ENCODE measurements at regions not wholly inside any gene's neighbourhood (a gene's known extent, or its start where the extent isn't known, plus 50 kb on each side); places are given as distances from the start of the nearest gene placed in this dataset.
"Not testable (repeated sequence)": the region's sequence is repeated elsewhere in the genome, so short reads cannot be mapped to it uniquely, and the experiment has no call there.

- no peaks in the 10 kb centered on the region for H3F3A ChIP-seq (ENCODE audit: control insufficient read depth, insufficient read depth)
- H3K79me2 ChIP-seq (ENCODE audit: control insufficient read depth, low read length) = no peaks in the 10 kb centered on the region
- H4K20me1 ChIP-seq (ENCODE audit: control insufficient read depth, insufficient read depth, low read depth, low read length) = no peaks in the 10 kb centered on the region
- H3K4me2 ChIP-seq (ENCODE audit: low read length) = no peak overlapping the region
- TF ChIP-seq CTCF (IDR thresholded peaks at IDR 0.05; ENCODE audit: low read depth, low read length, poor library complexity, severe bottlenecking) (no peak), EZH2phosphoT487 (IDR thresholded peaks at IDR 0.05; ENCODE audit: borderline replicate concordance, low read length) (no peak)
- H3K9me2 ChIP-seq (replicated peaks; ENCODE audit: control insufficient read depth, low read length) = no peaks in the 10 kb centered on the region
- no peaks in the 10 kb centered on the region for H3K27me3 ChIP-seq (ENCODE audit: control insufficient read depth, low read length)
- no peak overlapping the region for H3K4me3 ChIP-seq (ENCODE audit: low read length)
- no peaks in the 10 kb centered on the region for H3K4me1 ChIP-seq (ENCODE audit: control insufficient read depth, low read length)
- no peaks in the 10 kb centered on the region for H3K36me3 ChIP-seq (ENCODE audit: control insufficient read depth, low read length)
- no peak overlapping the region for H3K27ac ChIP-seq (ENCODE audit: low read depth, low read length)
- H3K9me3 ChIP-seq (ENCODE audit: control insufficient read depth, insufficient read depth, low read length) = no peaks in the 10 kb centered on the region
Measured at GRCh38 chr3:177906578-177907229, 629.5 kb upstream of the KCNMB2 start.

DNA sequence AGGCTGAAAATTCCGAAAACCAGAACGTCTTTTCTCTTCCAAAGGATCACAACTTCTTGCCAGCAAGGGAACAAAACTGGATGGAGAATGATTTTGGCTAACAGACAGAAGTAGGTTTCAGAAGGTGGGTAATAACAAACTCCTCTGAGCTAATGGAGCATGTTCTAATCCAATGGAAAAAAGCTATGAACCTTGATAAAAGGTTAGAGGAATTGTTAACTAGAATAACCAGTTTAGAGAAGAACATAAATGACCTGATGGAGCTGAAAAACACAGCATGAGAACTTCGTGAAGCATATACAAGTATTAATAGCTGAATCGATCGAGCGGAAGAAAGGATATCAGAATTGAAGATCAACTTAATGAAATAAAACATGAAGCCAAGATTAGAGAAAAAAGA is 626.7 kb upstream of the KCNMB2 start:
- not testable (repeated sequence) for H3K4me1 ChIP-seq (ENCODE audit: control insufficient read depth, low read length); H3K9me3 ChIP-seq (ENCODE audit: control insufficient read depth, insufficient read depth, low read length); H3K36me3 ChIP-seq (ENCODE audit: control insufficient read depth, low read length); H3K27me3 ChIP-seq (ENCODE audit: control insufficient read depth, low read length); H3K79me2 ChIP-seq (ENCODE audit: control insufficient read depth, low read length); H3K4me3 ChIP-seq (ENCODE audit: low read length); H4K20me1 ChIP-seq (ENCODE audit: control insufficient read depth, insufficient read depth, low read depth, low read length); H3F3A ChIP-seq (ENCODE audit: control insufficient read depth, insufficient read depth); H3K9me2 ChIP-seq (replicated peaks; ENCODE audit: control insufficient read depth, low read length); H3K4me2 ChIP-seq (ENCODE audit: low read length); H3K27ac ChIP-seq (ENCODE audit: low read depth, low read length)

DNA sequence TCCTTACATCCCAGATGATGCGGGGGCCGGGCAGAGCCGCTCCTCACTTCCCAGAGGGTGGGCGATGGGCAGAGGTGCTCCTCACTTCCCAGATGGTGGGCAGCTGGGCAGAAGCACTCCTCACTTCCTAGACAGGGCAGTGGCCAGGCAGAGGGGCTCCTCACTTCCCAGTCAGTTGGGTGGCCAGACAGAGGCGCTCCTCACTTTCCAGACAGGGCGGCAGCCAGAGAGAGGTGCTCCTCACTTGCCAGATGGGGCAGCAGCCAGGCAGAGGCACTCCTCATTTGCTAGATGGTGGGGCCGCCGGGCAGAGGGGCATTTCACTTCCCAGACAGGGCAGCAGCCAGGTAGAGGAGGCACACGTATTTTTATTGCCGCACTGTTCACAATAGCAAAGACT is 622.0 kb upstream of the KCNMB2 start:
- Histone ChIP-seq H3K4me1 (ENCODE audit: control insufficient read depth, low read length) (no peaks in the 10 kb centered on the region), H3K9me3 (ENCODE audit: control insufficient read depth, insufficient read depth, low read length) (no peaks in the 10 kb centered on the region), H3K4me2 (ENCODE audit: low read length) (no peak overlapping the region), H3K36me3 (ENCODE audit: control insufficient read depth, low read length) (no peaks in the 10 kb centered on the region), H3K27me3 (ENCODE audit: control insufficient read depth, low read length) (no peaks in the 10 kb centered on the region), H4K20me1 (ENCODE audit: control insufficient read depth, insufficient read depth, low read depth, low read length) (no peaks in the 10 kb centered on the region), H3K27ac (ENCODE audit: low read depth, low read length) (no peak overlapping the region), H3K9me2 (replicated peaks; ENCODE audit: control insufficient read depth, low read length) (no peaks in the 10 kb centered on the region), H3F3A (ENCODE audit: control insufficient read depth, insufficient read depth) (no peaks in the 10 kb centered on the region), H3K79me2 (ENCODE audit: control insufficient read depth, low read length) (no peaks in the 10 kb centered on the region), H3K4me3 (ENCODE audit: low read length) (no peak overlapping the region)
- TF ChIP-seq EZH2phosphoT487 (IDR thresholded peaks at IDR 0.05; ENCODE audit: borderline replicate concordance, low read length) (no peak), CTCF (IDR thresholded peaks at IDR 0.05; ENCODE audit: low read depth, low read length, poor library complexity, severe bottlenecking) (no peak)

DNA sequence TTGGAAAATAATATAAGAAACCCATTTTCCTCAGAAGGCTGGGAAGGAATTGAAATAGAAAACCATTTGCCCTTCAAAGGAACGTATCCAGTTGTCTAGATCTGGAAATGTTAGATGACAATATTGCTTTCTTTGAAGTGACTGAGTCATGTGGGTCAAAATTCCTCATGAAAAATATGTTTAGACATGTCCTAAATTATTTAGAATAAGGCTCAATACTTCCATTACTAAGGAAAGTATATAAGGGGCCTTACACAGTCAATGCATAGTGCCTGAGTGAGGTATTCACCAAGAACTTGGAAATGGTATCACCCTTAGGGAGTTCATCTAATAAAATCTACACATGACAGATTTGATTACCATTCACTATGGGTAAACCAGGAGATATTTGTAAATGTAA is 619.8 kb upstream of the KCNMB2 start:
- no peaks in the 10 kb centered on the region for H3K36me3 ChIP-seq (ENCODE audit: control insufficient read depth, low read length)
- H3K4me3 ChIP-seq (ENCODE audit: low read length) = no peak overlapping the region
- no peaks in the 10 kb centered on the region for H3F3A ChIP-seq (ENCODE audit: control insufficient read depth, insufficient read depth)
- H3K27ac ChIP-seq (ENCODE audit: low read depth, low read length) = no peak overlapping the region
- no peaks in the 10 kb centered on the region for H3K9me2 ChIP-seq (replicated peaks; ENCODE audit: control insufficient read depth, low read length)
- no peaks in the 10 kb centered on the region for H4K20me1 ChIP-seq (ENCODE audit: control insufficient read depth, insufficient read depth, low read depth, low read length)
- H3K79me2 ChIP-seq (ENCODE audit: control insufficient read depth, low read length) = no peaks in the 10 kb centered on the region
- TF ChIP-seq CTCF (IDR thresholded peaks at IDR 0.05; ENCODE audit: low read depth, low read length, poor library complexity, severe bottlenecking) = no peak
- TF ChIP-seq EZH2phosphoT487 (IDR thresholded peaks at IDR 0.05; ENCODE audit: borderline replicate concordance, low read length) = no peak
- H3K9me3 ChIP-seq (ENCODE audit: control insufficient read depth, insufficient read depth, low read length) = no peaks in the 10 kb centered on the region
- no peaks in the 10 kb centered on the region for H3K4me1 ChIP-seq (ENCODE audit: control insufficient read depth, low read length)
- no peak overlapping the region for H3K4me2 ChIP-seq (ENCODE audit: low read length)
- no peaks in the 10 kb centered on the region for H3K27me3 ChIP-seq (ENCODE audit: control insufficient read depth, low read length)
